ENCODE measurements at regions not wholly inside any gene's neighbourhood (a gene's known extent, or its start where the extent isn't known, plus 50 kb on each side); places are given as distances from the start of the nearest gene placed in this dataset.

DNA sequence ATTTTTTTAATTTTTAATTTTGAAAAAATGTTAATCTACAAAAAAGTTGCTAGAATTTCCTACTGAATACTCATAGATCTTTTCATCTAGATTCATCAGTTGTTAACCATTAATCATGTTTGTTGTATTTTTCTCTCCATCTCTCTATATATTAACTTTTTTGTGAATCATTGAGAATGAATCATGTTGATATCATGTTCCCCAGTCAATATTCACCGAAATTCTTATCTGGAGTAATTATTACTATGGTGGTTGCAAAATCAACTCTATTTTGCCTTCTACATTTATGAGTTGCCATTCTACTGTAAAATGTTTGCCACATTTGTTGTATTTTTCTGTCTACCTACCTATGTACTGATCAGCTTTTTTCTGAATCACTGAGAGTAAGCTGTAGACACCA, 154.0 kb downstream of the SPP2 start:
- Histone ChIP-seq H3K27me3 (ENCODE audit: insufficient read depth, low read length) (no peaks in the 10 kb centered on the region), H3K79me2 (ENCODE audit: insufficient read depth, low read length) (no peaks in the 10 kb centered on the region), H3K4me2 (ENCODE audit: insufficient read depth, insufficient read length, low read length) (no peak overlapping the region), H3T11ph (ENCODE audit: low read length) (no peak overlapping the region), H3K14ac (ENCODE audit: insufficient read depth, low read length) (no peak overlapping the region), H3K9ac (ENCODE audit: extremely low read depth, insufficient read length, low read length) (no peak overlapping the region), H4K91ac (ENCODE audit: insufficient read length, low read depth, low read length) (no peak overlapping the region), H3K56ac (ENCODE audit: insufficient read length, low read depth, low read length) (no peak overlapping the region), H3K79me1 (ENCODE audit: insufficient read depth, low read depth, low read length, poor library complexity, severe bottlenecking) (no peaks in the 10 kb centered on the region), H2AK5ac (ENCODE audit: insufficient read length, low read length) (no peak overlapping the region), H4K5ac (ENCODE audit: insufficient read length, low read depth, low read length) (no peak overlapping the region), H2BK12ac (ENCODE audit: insufficient read length, low read depth, low read length) (no peak overlapping the region), H2BK120ac (ENCODE audit: low read depth, low read length, poor library complexity, severe bottlenecking) (no peak overlapping the region), H2AFZ (ENCODE audit: low read length) (no peak overlapping the region), H2BK20ac (ENCODE audit: low read depth, low read length, poor library complexity, severe bottlenecking) (no peak overlapping the region), H4K20me1 (ENCODE audit: control insufficient read depth, insufficient read depth, insufficient read length) (no peaks in the 10 kb centered on the region), H3K9me3 (ENCODE audit: control insufficient read depth, low read depth, low read length) (no peaks in the 10 kb centered on the region), H2BK15ac (ENCODE audit: low read depth, low read length) (no peak overlapping the region), H3K18ac (ENCODE audit: insufficient read length, low read depth, low read length) (no peak overlapping the region), H4K8ac (replicated peaks; ENCODE audit: insufficient read length, low read depth, low read length) (no peak overlapping the region), H3K4me1 (ENCODE audit: insufficient read depth, low read length) (no peaks in the 10 kb centered on the region), H3K23ac (ENCODE audit: insufficient read length, low read depth, low read length) (no peak overlapping the region), H3K4ac (ENCODE audit: low read depth, low read length) (no peak overlapping the region), H2BK5ac (ENCODE audit: insufficient read length, low read length) (no peak overlapping the region), H3K27ac (ENCODE audit: insufficient read length, low read depth, low read length) (no peak overlapping the region), H3K23me2 (ENCODE audit: insufficient read length, low read depth, low read length, poor library complexity, severe bottlenecking) (no peaks in the 10 kb centered on the region)
- Mint-ChIP-seq H3K27me3 (ENCODE audit: low read depth) (peaks cover 3% of the 10 kb centered on the region; the same call in 1 of the 2 replicates), H3K27ac (no peak overlapping the region), H3K4me1 (no peaks in the 10 kb centered on the region), H3K9me3 (peaks cover 13 to 28% of the 10 kb centered on the region in 2 experiments), H3K36me3 (ENCODE audit: insufficient read depth in 1 of 3, low read depth in 3 of 3) (peaks cover 0 to 5% (median 3%) of the 10 kb centered on the region in 3 experiments; a peak in 3 of 7 replicates), H3K4me3 (no peak overlapping the region)
- no peak for TF ChIP-seq CTCF (conservative IDR thresholded peaks at IDR 0.05)
- no peak for DNase-seq
- no CpG with 5 or more reads among the region's 1 CpG for WGBS (ENCODE audit: extremely low coverage, insufficient read length, low lambda C conversion rate)

Data from H9 (cell line).